IMR-90 (cell line): ENCODE measurements at regions not wholly inside any gene's neighbourhood (a gene's known extent, or its start where the extent isn't known, plus 50 kb on each side); places are given as distances from the start of the nearest gene placed in this dataset.

Experiments used
- ATAC-seq: fragments of 200-7000 bp; cut with Tn5 transposase; 2 replicates; pipeline ENCODE4 v1.9.1; 2020; ENCODE audit warnings: low read depth, mild to moderate bottlenecking, moderate library complexity
- BruUV-seq: library from RNA; stranded (reverse); fragments of 400-500 nt; replicated peaks from 2 replicates; lab custom pipeline; 2021; lab: Mats Ljungman, UMichigan
- CTCF ChIA-PET: fragments of 300-600 bp; formaldehyde crosslinking; extraction: SDS; loops from one replicate; lab custom pipeline; 2021; ENCODE audit warnings: antibody characterized with exemption; lab: Yijun Ruan, JAX
- POLR2A ChIA-PET: fragments of 300-600 bp; sonication (Branson Sonifier 250); formaldehyde crosslinking; loops from one replicate; lab custom pipeline; 2022; ENCODE audit warnings: antibody characterized with exemption; ENCODE audit not compliant: unreplicated experiment; lab: Charles Lee
- DNase-seq: peaks from one replicate; pipeline ENCODE4 v3.0.0; 2013
- H2AFZ ChIP-seq: replicated peaks from 2 replicates; pipeline ENCODE3; 2013; ENCODE audit warnings: low read length, mild to moderate bottlenecking; ENCODE audit not compliant: poor library complexity
- H2AK5ac ChIP-seq: 2 replicates; pipeline ENCODE4 v1.6.1; 2013; ENCODE audit warnings: low read depth, low read length, inconsistent platforms
- H2AK9ac ChIP-seq: replicated peaks from 2 replicates; pipeline ENCODE3; 2013; ENCODE audit warnings: mild to moderate bottlenecking, low read depth, low read length, moderate library complexity; ENCODE audit not compliant: poor library complexity
- H2BK120ac ChIP-seq: 2 replicates; pipeline ENCODE4 v1.6.1; 2013; ENCODE audit warnings: low read depth, low read length, inconsistent platforms
- H2BK15ac ChIP-seq: 3 replicates; pipeline ENCODE4 v1.6.1; 2013; ENCODE audit warnings: low read depth, low read length, inconsistent platforms
- H2BK20ac ChIP-seq: 2 replicates; pipeline ENCODE4 v1.6.1; 2013; ENCODE audit warnings: low read depth, mild to moderate bottlenecking, inconsistent platforms, low read length, moderate library complexity
- H2BK5ac ChIP-seq: 2 replicates; pipeline ENCODE4 v1.6.1; 2013; ENCODE audit warnings: mild to moderate bottlenecking, low read depth, low read length, inconsistent platforms; ENCODE audit not compliant: poor library complexity, severe bottlenecking
- H3K14ac ChIP-seq: replicated peaks from 2 replicates; pipeline ENCODE4 v1.6.1; 2013; ENCODE audit warnings: low read depth, low read length, inconsistent platforms
- H3K18ac ChIP-seq: 2 replicates; pipeline ENCODE4 v1.6.1; 2013; ENCODE audit warnings: low read depth, low read length, control low read depth
- H3K23ac ChIP-seq: 2 replicates; pipeline ENCODE4 v1.6.1; 2013; ENCODE audit warnings: low read depth, low read length, inconsistent platforms
- H3K27ac ChIP-seq: 2 replicates; pipeline ENCODE4 v1.5.1; 2013; ENCODE audit warnings: mild to moderate bottlenecking, control low read depth, low read length; ENCODE audit not compliant: insufficient read depth
- H3K27me3 ChIP-seq: 2 replicates; pipeline ENCODE4 v1.6.1; 2013; ENCODE audit warnings: low read length; ENCODE audit not compliant: control insufficient read depth, insufficient read depth
- H3K36me3 ChIP-seq: 2 replicates; pipeline ENCODE4 v1.6.1; 2013; ENCODE audit warnings: low read length, mixed read lengths; ENCODE audit not compliant: control insufficient read depth, insufficient read depth
- H3K4ac ChIP-seq: 2 replicates; pipeline ENCODE4 v1.6.1; 2013; ENCODE audit warnings: low read depth, low read length, inconsistent platforms
- H3K4me1 ChIP-seq: 2 replicates; pipeline ENCODE4 v1.6.1; 2013; ENCODE audit warnings: low read length, mixed read lengths; ENCODE audit not compliant: control insufficient read depth, insufficient read depth
- H3K4me2 ChIP-seq: 2 replicates; pipeline ENCODE4 v1.6.1; 2013; ENCODE audit warnings: low read depth, mild to moderate bottlenecking, control low read depth, low read length, moderate library complexity
- H3K4me3 ChIP-seq: 2 replicates; pipeline ENCODE4 v1.5.1; 2013; ENCODE audit warnings: low read depth, mild to moderate bottlenecking, control low read depth, low read length, moderate library complexity; ENCODE audit not compliant: insufficient read depth
- H3K56ac ChIP-seq: 2 replicates; pipeline ENCODE4 v1.6.1; 2013; ENCODE audit warnings: low read length, inconsistent platforms; ENCODE audit not compliant: insufficient read depth; ENCODE audit errors: extremely low read depth
- H3K79me1 ChIP-seq, 2 experiments: 2 replicates each; pipeline ENCODE4 v1.6.1; 2013; ENCODE audit warnings: low read length in 2 of 2, inconsistent platforms in 1 of 2, low read depth in 1 of 2
- H3K9ac ChIP-seq: 2 replicates; pipeline ENCODE4 v1.6.1; 2013; ENCODE audit warnings: low read depth, low read length, control low read depth
- H3K9me1 ChIP-seq: 2 replicates; pipeline ENCODE4 v1.6.1; 2013; ENCODE audit warnings: low read length, inconsistent platforms; ENCODE audit not compliant: insufficient read depth
- H3K9me3 ChIP-seq: 2 replicates; pipeline ENCODE4 v1.6.1; 2013; ENCODE audit warnings: low read length; ENCODE audit not compliant: control insufficient read depth, insufficient read depth
- H4K20me1 ChIP-seq: 2 replicates; pipeline ENCODE4 v1.6.1; 2013; ENCODE audit warnings: low read length, inconsistent platforms; ENCODE audit not compliant: insufficient read depth
- H4K5ac ChIP-seq: 2 replicates; pipeline ENCODE4 v1.6.1; 2013; ENCODE audit warnings: mild to moderate bottlenecking, low read depth, low read length, control low read depth
- H4K8ac ChIP-seq, 2 experiments: 2 replicates each; pipeline ENCODE4 v1.6.1; 2013; ENCODE audit warnings: low read depth in 2 of 2, low read length in 2 of 2, control low read depth in 1 of 2, inconsistent platforms in 1 of 2
- H4K91ac ChIP-seq: 2 replicates; pipeline ENCODE4 v1.6.1; 2013; ENCODE audit warnings: low read depth, low read length, inconsistent platforms; ENCODE audit not compliant: insufficient read depth
- BHLHE40 ChIP-seq: fragments of 150-350 bp; IDR thresholded peaks from 2 replicates; pipeline ENCODE4 v1.6.1; 2016; ENCODE audit warnings: mild to moderate bottlenecking, low read depth, low read length
- CEBPB ChIP-seq: IDR thresholded peaks from 2 replicates; pipeline ENCODE4 v1.6.1; 2012; ENCODE audit warnings: low read depth, low read length, improper control_type of control experiment
- CHD1 ChIP-seq: IDR thresholded peaks from 2 replicates; pipeline ENCODE4 v1.6.1; 2012; ENCODE audit warnings: low read depth, low read length, improper control_type of control experiment
- FOS ChIP-seq: fragments of 150-350 bp; IDR thresholded peaks from 2 replicates; pipeline ENCODE4 v1.6.1; 2016; ENCODE audit warnings: low read depth, low read length
- MAFK ChIP-seq: IDR thresholded peaks from 2 replicates; pipeline ENCODE4 v1.6.1; 2012; ENCODE audit warnings: low read depth, low read length, improper control_type of control experiment
- MXI1 ChIP-seq: IDR thresholded peaks from 2 replicates; pipeline ENCODE4 v1.6.1; 2012; ENCODE audit warnings: low read depth, mild to moderate bottlenecking, low read length, moderate library complexity, borderline replicate concordance
- RAD21 ChIP-seq: IDR thresholded peaks from 2 replicates; pipeline ENCODE4 v1.6.1; 2012; ENCODE audit warnings: low read length, improper control_type of control experiment
- RCOR1 ChIP-seq: IDR thresholded peaks from 2 replicates; pipeline ENCODE4 v1.6.1; 2012; ENCODE audit warnings: mild to moderate bottlenecking, low read length, improper control_type of control experiment; ENCODE audit not compliant: insufficient replicate concordance
- SMC3 ChIP-seq: fragments of 150-350 bp; IDR thresholded peaks from 2 replicates; pipeline ENCODE4 v1.6.1; 2016; ENCODE audit warnings: low read depth, mild to moderate bottlenecking, antibody characterized with exemption, low read length, moderate library complexity
- WGBS, 2 experiments: methylation state at CpG; one replicate each; pipeline versions ENCODE4 v1.1.5 to v1.1.7; 2013; ENCODE audit warnings: missing lambda C conversion rate in 2 of 2; ENCODE audit not compliant: insufficient read length in 1 of 2; ENCODE audit errors: extremely low coverage in 2 of 2; 5-methylcytosine and 5-hydroxymethylcytosine counted together
- dilution Hi-C: fragments of 300-500 bp; cut with HindIII; formaldehyde crosslinking; loops from one replicate; pipeline ENCODE4 v1.14.3; 2018; ENCODE audit warnings: low sequenced_read_pairs; ENCODE audit not compliant: unreplicated experiment
- in situ Hi-C: fragments of 300-500 bp; cut with MboI; formaldehyde crosslinking; loops from 3 replicates; pipeline ENCODE4 v1.14.3; 2019; ENCODE audit warnings: low sequenced_read_pairs, inconsistent platforms, mixed read lengths
- intact Hi-C: fragments of 100-400 bp; cut with micrococcal nuclease; formaldehyde crosslinking; loops from 2 replicates; pipeline ENCODE4 v1.10.0; 2022
- TF ChIP-seq, protein P1 (sequence below): fragments of 150-350 bp; IDR thresholded peaks from 2 replicates; pipeline ENCODE4 v1.6.1; 2017; ENCODE audit warnings: mild to moderate bottlenecking, antibody characterized with exemption, low read length, low read depth
- TF ChIP-seq, protein P2 (sequence below): fragments of 150-350 bp; IDR thresholded peaks from 2 replicates; pipeline ENCODE4 v1.6.1; 2016; ENCODE audit warnings: low read depth, mild to moderate bottlenecking, low read length, moderate library complexity, borderline replicate concordance

DNA sequence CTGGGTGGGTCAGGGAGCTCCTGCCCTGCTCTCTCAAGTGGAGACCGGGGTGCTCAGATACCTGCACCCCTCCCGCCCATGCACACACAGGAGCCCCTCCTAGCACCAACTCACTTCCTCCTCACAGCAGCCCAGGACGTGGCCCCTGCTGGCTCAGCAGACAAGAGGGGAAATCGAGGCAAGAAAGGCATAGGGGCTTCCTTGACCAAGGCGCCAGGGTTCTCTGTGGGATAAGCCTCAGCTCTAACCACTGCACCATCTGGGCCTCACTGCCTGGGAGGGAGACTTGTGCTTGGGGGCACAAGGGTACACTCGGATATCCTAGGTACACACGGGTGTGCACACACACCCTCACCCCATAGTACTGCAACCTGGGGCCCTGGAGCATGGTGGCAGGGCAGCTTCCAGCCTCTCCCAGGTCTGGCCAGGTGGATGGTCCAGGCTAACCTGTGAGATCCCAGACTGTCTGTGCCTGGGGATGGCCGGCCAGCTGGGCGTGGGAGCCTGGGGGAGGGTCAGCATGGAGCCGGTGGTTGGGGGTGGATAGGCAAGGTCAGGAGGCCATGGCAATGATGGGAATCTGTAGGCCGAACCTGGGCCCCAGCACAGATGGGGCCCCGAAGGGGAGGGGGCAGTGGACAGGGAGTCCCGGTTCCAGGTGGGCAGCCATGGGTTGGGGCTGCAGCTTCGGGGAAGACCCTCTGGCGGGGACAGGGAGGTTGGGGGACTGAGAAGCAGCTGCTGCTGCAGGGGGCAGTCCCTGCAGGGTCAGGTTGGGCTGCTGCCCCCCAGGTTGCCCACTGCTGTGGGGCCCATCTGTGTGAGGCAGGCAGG lies 312.4 kb downstream of the TMEM121 start:
- Histone ChIP-seq H3K4ac (no peak overlapping the region), H2AK9ac (no peak overlapping the region), H3K9me3 (peaks cover 61% of the 10 kb centered on the region), H3K18ac (no peak overlapping the region), H2AK5ac (no peak overlapping the region), H3K27me3 (no peaks in the 10 kb centered on the region), H2BK15ac (no peak overlapping the region), H3K56ac (no peak overlapping the region), H4K91ac (no peak overlapping the region), H3K36me3 (no peaks in the 10 kb centered on the region), H3K23ac (no peak overlapping the region), H2BK5ac (no peak overlapping the region), H3K4me2 (no peak overlapping the region), H3K4me1 (no peaks in the 10 kb centered on the region), H3K27ac (no peak overlapping the region), H4K20me1 (no peaks in the 10 kb centered on the region), H2BK120ac (no peak overlapping the region), H3K79me1 (no peaks in the 10 kb centered on the region), H3K9me1 (no peaks in the 10 kb centered on the region), H4K8ac (no peak overlapping the region), H3K14ac (no peak overlapping the region), H3K4me3 (no peak overlapping the region), H3K9ac (no peak overlapping the region), H4K5ac (no peak overlapping the region), H2AFZ (no peak overlapping the region), H2BK20ac (no peak overlapping the region)
- DNase-seq (no peak), ATAC-seq (no peak)
- ChIA-PET POLR2A (no interaction called here), CTCF (no interaction called here)
- intact Hi-C loops (no loop called here), in situ Hi-C loops (no loop called here), dilution Hi-C loops (no loop called here)
- TF ChIP-seq RCOR1 (no peak), CHD1 (no peak), MAFK (no peak), RAD21 (no peak), SMC3 (no peak), FOS (no peak), CEBPB (no peak), MXI1 (no peak), BHLHE40 (no peak)
- TF ChIP-seq, protein P1, sequence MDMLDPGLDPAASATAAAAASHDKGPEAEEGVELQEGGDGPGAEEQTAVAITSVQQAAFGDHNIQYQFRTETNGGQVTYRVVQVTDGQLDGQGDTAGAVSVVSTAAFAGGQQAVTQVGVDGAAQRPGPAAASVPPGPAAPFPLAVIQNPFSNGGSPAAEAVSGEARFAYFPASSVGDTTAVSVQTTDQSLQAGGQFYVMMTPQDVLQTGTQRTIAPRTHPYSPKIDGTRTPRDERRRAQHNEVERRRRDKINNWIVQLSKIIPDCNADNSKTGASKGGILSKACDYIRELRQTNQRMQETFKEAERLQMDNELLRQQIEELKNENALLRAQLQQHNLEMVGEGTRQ, result no peak
- TF ChIP-seq, protein P2, sequence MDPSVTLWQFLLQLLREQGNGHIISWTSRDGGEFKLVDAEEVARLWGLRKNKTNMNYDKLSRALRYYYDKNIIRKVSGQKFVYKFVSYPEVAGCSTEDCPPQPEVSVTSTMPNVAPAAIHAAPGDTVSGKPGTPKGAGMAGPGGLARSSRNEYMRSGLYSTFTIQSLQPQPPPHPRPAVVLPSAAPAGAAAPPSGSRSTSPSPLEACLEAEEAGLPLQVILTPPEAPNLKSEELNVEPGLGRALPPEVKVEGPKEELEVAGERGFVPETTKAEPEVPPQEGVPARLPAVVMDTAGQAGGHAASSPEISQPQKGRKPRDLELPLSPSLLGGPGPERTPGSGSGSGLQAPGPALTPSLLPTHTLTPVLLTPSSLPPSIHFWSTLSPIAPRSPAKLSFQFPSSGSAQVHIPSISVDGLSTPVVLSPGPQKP, result no peak
- BruUV-seq, result no TSS peak
- WGBS, 2 experiments, result 60% methylated on average over 3 of the region's 15 CpGs; no CpG with 5 or more reads in 1 of the 2 experiments
